ENCODE measurements at regions not wholly inside any gene's neighbourhood (a gene's known extent, or its start where the extent isn't known, plus 50 kb on each side); places are given as distances from the start of the nearest gene placed in this dataset.

GRCh38 chr11:109733245-109733644, 311.3 kb downstream of the C11orf87 start:
- FAIRE-seq, result no peak
- no peak for DNase-seq (ENCODE audit: extremely low spot score, insufficient read length, low read depth)

- FAIRE-seq (no peak), DNase-seq (ENCODE audit: extremely low spot score, insufficient read length, low read depth) (no peak)
Observed at GRCh38 chr11:109734566-109734965, 312.6 kb downstream of the C11orf87 start.

- DNase-seq (ENCODE audit: extremely low spot score, insufficient read length, low read depth), result no peak
- FAIRE-seq, result no peak
Observed at GRCh38 chr11:109735128-109735527, 313.1 kb downstream of the C11orf87 start.

- no peak for DNase-seq (ENCODE audit: extremely low spot score, insufficient read length, low read depth)
- FAIRE-seq, result no peak
Observed at GRCh38 chr11:109739379-109739778, 317.4 kb downstream of the C11orf87 start.

GRCh38 chr11:109745996-109746625, 324.1 kb downstream of the C11orf87 start:
- DNase-seq (ENCODE audit: extremely low spot score, insufficient read length, low read depth) (no peak), FAIRE-seq (no peak)

- no peak for FAIRE-seq
- no peak for DNase-seq (ENCODE audit: extremely low spot score, insufficient read length, low read depth)
Observed at GRCh38 chr11:109747839-109748238, 325.8 kb downstream of the C11orf87 start.

GRCh38 chr11:109749476-109749875, 327.5 kb downstream of the C11orf87 start:
- FAIRE-seq, result no peak
- no peak for DNase-seq (ENCODE audit: extremely low spot score, insufficient read length, low read depth)

- DNase-seq (ENCODE audit: extremely low spot score, insufficient read length, low read depth), result no peak
Observed at GRCh38 chr11:109750964-109751363, 329.0 kb downstream of the C11orf87 start.

GRCh38 chr11:109752212-109752825, 330.3 kb downstream of the C11orf87 start:
- DNase-seq (ENCODE audit: extremely low spot score, insufficient read length, low read depth), result no peak
- FAIRE-seq, result no peak

More at GRCh38 chr11:109750964-109751363, 329.0 kb downstream of the C11orf87 start:
- no peak for FAIRE-seq

- no peak for DNase-seq (ENCODE audit: extremely low spot score, insufficient read length, low read depth)
- FAIRE-seq, result no peak
Observed at GRCh38 chr11:109756521-109756920, 334.5 kb downstream of the C11orf87 start.

- FAIRE-seq, result no peak
- DNase-seq (ENCODE audit: extremely low spot score, insufficient read length, low read depth), result no peak
Observed at GRCh38 chr11:109756951-109757350, 335.0 kb downstream of the C11orf87 start.

- DNase-seq (ENCODE audit: extremely low spot score, insufficient read length, low read depth) (no peak), FAIRE-seq (no peak)
Observed at GRCh38 chr11:109762546-109762945, 330.6 kb upstream of the ZC3H12C start.

GRCh38 chr11:109765709-109766311, 327.4 kb upstream of the ZC3H12C start:
- FAIRE-seq, result no peak
- DNase-seq (ENCODE audit: extremely low spot score, insufficient read length, low read depth), result no peak

- DNase-seq (ENCODE audit: extremely low spot score, insufficient read length, low read depth) (no peak), FAIRE-seq (no peak)
Observed at GRCh38 chr11:109769858-109770257, 323.3 kb upstream of the ZC3H12C start.

GRCh38 chr11:109770323-109770722, 322.9 kb upstream of the ZC3H12C start:
- no peak for FAIRE-seq
- DNase-seq (ENCODE audit: extremely low spot score, insufficient read length, low read depth), result no peak

- DNase-seq (ENCODE audit: extremely low spot score, insufficient read length, low read depth) (no peak), FAIRE-seq (no peak)
Observed at GRCh38 chr11:109772892-109773291, 320.3 kb upstream of the ZC3H12C start.

GRCh38 chr11:109775686-109776085, 317.5 kb upstream of the ZC3H12C start:
- DNase-seq (ENCODE audit: extremely low spot score, insufficient read length, low read depth) (no peak), FAIRE-seq (no peak)

GRCh38 chr11:109783014-109783413, 310.2 kb upstream of the ZC3H12C start:
- DNase-seq (ENCODE audit: extremely low spot score, insufficient read length, low read depth), result no peak
- no peak for FAIRE-seq

GRCh38 chr11:109783840-109784239, 309.4 kb upstream of the ZC3H12C start:
- peak; percentile 3 for DNase-seq (ENCODE audit: extremely low spot score, insufficient read length, low read depth)
- no peak for FAIRE-seq

- no peak for FAIRE-seq
- no peak for DNase-seq (ENCODE audit: extremely low spot score, insufficient read length, low read depth)
Observed at GRCh38 chr11:109784536-109784935, 308.7 kb upstream of the ZC3H12C start.

GRCh38 chr11:109785198-109785597, 308.0 kb upstream of the ZC3H12C start:
- DNase-seq (ENCODE audit: extremely low spot score, insufficient read length, low read depth) (no peak), FAIRE-seq (no peak)

GRCh38 chr11:109785714-109786113, 307.5 kb upstream of the ZC3H12C start:
- FAIRE-seq (no peak), DNase-seq (ENCODE audit: extremely low spot score, insufficient read length, low read depth) (no peak)

All from GM18507 (cell line).